ENCODE measurements at regions not wholly inside any gene's neighbourhood (a gene's known extent, or its start where the extent isn't known, plus 50 kb on each side); places are given as distances from the start of the nearest gene placed in this dataset.

DNA sequence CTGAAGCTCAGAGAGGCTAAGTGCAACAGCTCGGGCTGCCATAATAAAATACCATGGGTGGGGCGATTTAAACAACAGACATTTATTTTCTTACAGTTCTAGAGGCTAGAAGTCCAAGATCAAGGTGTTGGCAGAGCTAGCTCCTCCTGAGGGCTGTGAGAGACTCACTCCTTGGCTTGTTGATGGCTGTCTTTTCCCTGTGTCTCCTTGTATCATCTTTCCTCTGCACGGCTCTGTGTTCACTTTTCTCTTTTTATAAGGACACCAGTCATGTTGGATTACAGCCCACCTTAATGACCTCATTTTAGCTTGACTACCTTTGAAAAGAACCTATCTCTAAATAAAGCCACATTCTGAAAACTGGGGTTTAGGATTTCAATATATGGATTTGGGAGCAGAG, 129.7 kb downstream of the RPL22L1 start:
- Histone ChIP-seq H3K4me3 (ENCODE audit: low read length) (no peak overlapping the region), H3K27me3 (replicated peaks; ENCODE audit: insufficient read depth, low read length) (no peaks in the 10 kb centered on the region), H3K36me3 (replicated peaks; ENCODE audit: insufficient read depth, low read length) (no peaks in the 10 kb centered on the region), H3K4me2 (ENCODE audit: low read depth, low read length) (no peak overlapping the region), H3K9me2 (replicated peaks; ENCODE audit: insufficient read depth, low read length) (no peaks in the 10 kb centered on the region), H3F3A (ENCODE audit: insufficient read depth, low read length) (no peaks in the 10 kb centered on the region), H3K9ac (ENCODE audit: low read length) (no peak overlapping the region), H4K20me1 (ENCODE audit: insufficient read depth, low read length) (no peaks in the 10 kb centered on the region), H3K27ac (ENCODE audit: low read length) (no peak overlapping the region), H3K79me2 (ENCODE audit: low read length) (no peaks in the 10 kb centered on the region), H3K9me3 (replicated peaks; ENCODE audit: insufficient read depth, low read length) (no peaks in the 10 kb centered on the region), H2AFZ (ENCODE audit: low read length) (no peak overlapping the region), H3K4me1 (ENCODE audit: low read length) (no peaks in the 10 kb centered on the region)
- TF ChIP-seq EZH2 (optimal IDR thresholded peaks at IDR 0.05; ENCODE audit: low read depth, low read length) (no peak), EZH2phosphoT487 (IDR thresholded peaks at IDR 0.05; ENCODE audit: low read length) (no peak)
- TF ChIP-seq, protein P1, sequence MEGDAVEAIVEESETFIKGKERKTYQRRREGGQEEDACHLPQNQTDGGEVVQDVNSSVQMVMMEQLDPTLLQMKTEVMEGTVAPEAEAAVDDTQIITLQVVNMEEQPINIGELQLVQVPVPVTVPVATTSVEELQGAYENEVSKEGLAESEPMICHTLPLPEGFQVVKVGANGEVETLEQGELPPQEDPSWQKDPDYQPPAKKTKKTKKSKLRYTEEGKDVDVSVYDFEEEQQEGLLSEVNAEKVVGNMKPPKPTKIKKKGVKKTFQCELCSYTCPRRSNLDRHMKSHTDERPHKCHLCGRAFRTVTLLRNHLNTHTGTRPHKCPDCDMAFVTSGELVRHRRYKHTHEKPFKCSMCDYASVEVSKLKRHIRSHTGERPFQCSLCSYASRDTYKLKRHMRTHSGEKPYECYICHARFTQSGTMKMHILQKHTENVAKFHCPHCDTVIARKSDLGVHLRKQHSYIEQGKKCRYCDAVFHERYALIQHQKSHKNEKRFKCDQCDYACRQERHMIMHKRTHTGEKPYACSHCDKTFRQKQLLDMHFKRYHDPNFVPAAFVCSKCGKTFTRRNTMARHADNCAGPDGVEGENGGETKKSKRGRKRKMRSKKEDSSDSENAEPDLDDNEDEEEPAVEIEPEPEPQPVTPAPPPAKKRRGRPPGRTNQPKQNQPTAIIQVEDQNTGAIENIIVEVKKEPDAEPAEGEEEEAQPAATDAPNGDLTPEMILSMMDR (IDR thresholded peaks at IDR 0.05; ENCODE audit: low read length): no peak
- DNase-seq: no peak

DNA sequence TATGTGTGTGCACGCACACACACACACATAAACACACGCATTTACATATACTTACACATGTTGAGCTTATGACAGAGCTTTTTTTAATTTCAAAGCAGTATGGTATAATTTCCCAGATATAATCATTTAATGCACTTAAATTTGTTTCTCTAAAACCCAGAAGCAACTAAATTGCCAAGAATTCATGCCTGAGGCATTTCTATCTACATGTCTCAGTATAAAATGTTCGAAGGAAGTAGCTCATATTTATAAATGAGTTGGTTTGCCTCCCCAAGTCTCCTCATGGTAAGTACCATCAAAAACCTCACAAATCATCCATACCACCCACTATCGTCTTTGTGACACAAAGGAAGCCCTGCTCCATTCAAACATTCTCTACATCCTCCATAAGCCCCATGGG, 130.6 kb downstream of the RPL22L1 start:
- DNase-seq: no peak
- Histone ChIP-seq H3K4me2 (ENCODE audit: low read depth, low read length) (no peak overlapping the region), H4K20me1 (ENCODE audit: insufficient read depth, low read length) (no peaks in the 10 kb centered on the region), H3K27me3 (replicated peaks; ENCODE audit: insufficient read depth, low read length) (no peaks in the 10 kb centered on the region), H3F3A (ENCODE audit: insufficient read depth, low read length) (no peaks in the 10 kb centered on the region), H2AFZ (ENCODE audit: low read length) (no peak overlapping the region), H3K4me3 (ENCODE audit: low read length) (no peak overlapping the region), H3K36me3 (replicated peaks; ENCODE audit: insufficient read depth, low read length) (no peaks in the 10 kb centered on the region), H3K4me1 (ENCODE audit: low read length) (no peaks in the 10 kb centered on the region), H3K9me2 (replicated peaks; ENCODE audit: insufficient read depth, low read length) (no peaks in the 10 kb centered on the region), H3K27ac (ENCODE audit: low read length) (no peak overlapping the region), H3K79me2 (ENCODE audit: low read length) (no peaks in the 10 kb centered on the region), H3K9me3 (replicated peaks; ENCODE audit: insufficient read depth, low read length) (no peaks in the 10 kb centered on the region), H3K9ac (ENCODE audit: low read length) (no peak overlapping the region)
- TF ChIP-seq EZH2phosphoT487 (IDR thresholded peaks at IDR 0.05; ENCODE audit: low read length) (no peak), EZH2 (optimal IDR thresholded peaks at IDR 0.05; ENCODE audit: low read depth, low read length) (no peak)
- TF ChIP-seq, protein P1 (IDR thresholded peaks at IDR 0.05; ENCODE audit: low read length): no peak

DNA sequence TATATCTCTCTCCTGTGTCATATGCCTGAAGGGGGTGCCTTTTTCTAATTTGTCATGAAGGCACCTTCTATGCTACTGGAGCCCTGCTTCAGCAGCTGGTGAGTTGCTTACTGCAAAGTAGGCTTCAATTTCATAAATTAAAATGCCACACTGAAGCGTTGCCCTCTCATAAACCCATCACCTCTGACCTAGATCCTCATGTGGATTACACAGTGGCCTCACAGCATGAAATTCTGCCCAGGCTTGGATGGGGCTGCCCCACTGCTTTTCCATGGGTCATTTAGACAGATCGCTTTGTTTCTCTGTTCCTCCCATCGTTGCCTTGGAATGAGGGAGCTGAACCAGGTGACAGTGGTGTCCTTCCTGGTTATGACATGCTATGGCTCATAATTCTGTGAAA, 131.2 kb downstream of the RPL22L1 start:
- no peaks in the 10 kb centered on the region for H3K27me3 ChIP-seq (replicated peaks; ENCODE audit: insufficient read depth, low read length)
- TF ChIP-seq, protein P1 (IDR thresholded peaks at IDR 0.05; ENCODE audit: low read length): no peak
- no peak for TF ChIP-seq EZH2phosphoT487 (IDR thresholded peaks at IDR 0.05; ENCODE audit: low read length)
- TF ChIP-seq EZH2 (optimal IDR thresholded peaks at IDR 0.05; ENCODE audit: low read depth, low read length): no peak
- H3K9me2 ChIP-seq (replicated peaks; ENCODE audit: insufficient read depth, low read length): no peaks in the 10 kb centered on the region
- no peaks in the 10 kb centered on the region for H3K36me3 ChIP-seq (replicated peaks; ENCODE audit: insufficient read depth, low read length)
- no peak overlapping the region for H2AFZ ChIP-seq (ENCODE audit: low read length)
- H3K4me1 ChIP-seq (ENCODE audit: low read length): no peaks in the 10 kb centered on the region
- H3K79me2 ChIP-seq (ENCODE audit: low read length): no peaks in the 10 kb centered on the region
- DNase-seq: no peak
- no peak overlapping the region for H3K27ac ChIP-seq (ENCODE audit: low read length)
- H3K4me2 ChIP-seq (ENCODE audit: low read depth, low read length): no peak overlapping the region
- H4K20me1 ChIP-seq (ENCODE audit: insufficient read depth, low read length): no peaks in the 10 kb centered on the region
- no peaks in the 10 kb centered on the region for H3F3A ChIP-seq (ENCODE audit: insufficient read depth, low read length)
- no peak overlapping the region for H3K9ac ChIP-seq (ENCODE audit: low read length)
- H3K4me3 ChIP-seq (ENCODE audit: low read length): no peak overlapping the region
- H3K9me3 ChIP-seq (replicated peaks; ENCODE audit: insufficient read depth, low read length): no peaks in the 10 kb centered on the region

Measured in MM.1S (cell line).